Skin of body (tissue), 1 donor: ENCODE measurements at regions not wholly inside any gene's neighbourhood (a gene's known extent, or its start where the extent isn't known, plus 50 kb on each side); places are given as distances from the start of the nearest gene placed in this dataset.
"Not testable (repeated sequence)": the region's sequence is repeated elsewhere in the genome, so short reads cannot be mapped to it uniquely, and the experiment has no call there.

Source experiments
- DNase-seq: peaks from one replicate; lab custom pipeline; 2025; lab: John Stamatoyannopoulos, UW

DNA sequence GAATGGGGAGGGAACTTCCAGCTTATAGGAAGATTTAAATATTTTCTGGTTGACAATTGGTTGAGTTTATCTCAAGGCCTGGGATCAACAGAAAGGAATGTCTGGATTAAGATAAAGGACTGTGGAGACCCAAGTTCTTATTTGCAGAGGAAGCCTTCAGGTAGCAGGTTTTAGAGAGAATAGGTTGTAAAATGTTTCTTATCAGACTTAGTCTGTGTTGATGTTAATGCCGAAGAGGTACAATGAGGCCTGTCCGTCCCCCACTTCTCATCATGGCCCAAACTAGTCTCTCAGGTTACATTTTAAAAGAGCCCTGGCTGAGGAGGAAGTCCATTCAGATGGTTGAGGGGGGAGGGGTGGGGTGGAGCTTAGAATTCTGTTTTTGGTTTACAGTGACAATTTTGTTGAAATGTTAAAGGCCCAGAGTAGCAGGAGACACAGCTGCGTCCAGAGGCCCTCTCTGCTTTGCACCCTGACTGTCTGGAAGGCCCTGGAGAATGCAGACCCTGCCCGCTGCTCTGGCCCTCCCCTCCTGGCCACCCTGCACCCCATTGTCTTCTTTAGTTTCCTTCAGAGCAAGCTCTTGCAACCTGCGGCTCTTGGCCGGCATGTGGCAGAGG is 672.5 kb upstream of the TMEM132C start:
- no peak for DNase-seq

DNA sequence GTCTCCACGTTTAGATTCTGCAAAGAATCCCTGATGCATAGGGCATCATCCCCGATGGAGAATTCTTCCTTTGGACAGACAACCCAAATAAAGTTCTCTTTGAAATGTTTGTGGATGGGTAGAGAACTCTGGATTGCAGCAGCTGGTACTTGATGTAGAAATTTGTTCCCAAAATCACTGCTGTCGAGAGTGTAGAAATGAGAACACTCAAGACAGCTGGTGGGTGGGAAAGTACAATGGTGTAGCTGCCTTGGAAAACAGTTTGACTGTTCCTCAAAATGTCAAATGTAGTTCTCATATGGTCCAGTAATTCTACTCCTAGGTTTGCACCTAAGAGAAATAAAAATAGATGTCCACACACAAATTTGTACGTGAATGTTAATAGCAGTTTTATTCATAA is 671.5 kb upstream of the TMEM132C start:
- DNase-seq = no peak

DNA sequence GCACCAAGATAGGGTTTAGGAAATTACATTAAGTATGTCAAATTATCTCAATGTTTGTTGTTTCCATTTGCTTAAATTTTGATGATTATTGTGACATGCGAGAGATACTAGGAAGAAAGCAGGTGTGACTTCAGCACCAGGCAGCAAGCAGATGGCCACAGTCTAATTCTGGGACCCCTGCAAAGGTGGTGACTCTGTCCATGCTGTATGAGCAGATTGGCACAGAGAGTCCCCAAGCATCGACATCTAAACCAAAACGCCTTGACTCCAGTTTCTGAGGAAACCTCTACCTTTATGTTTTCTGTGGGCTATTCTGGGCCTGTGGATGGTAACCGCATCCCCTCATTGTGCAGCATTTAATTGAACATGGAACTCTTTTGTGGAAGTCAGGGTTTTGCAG is 670.1 kb upstream of the TMEM132C start:
- DNase-seq = no peak

DNA sequence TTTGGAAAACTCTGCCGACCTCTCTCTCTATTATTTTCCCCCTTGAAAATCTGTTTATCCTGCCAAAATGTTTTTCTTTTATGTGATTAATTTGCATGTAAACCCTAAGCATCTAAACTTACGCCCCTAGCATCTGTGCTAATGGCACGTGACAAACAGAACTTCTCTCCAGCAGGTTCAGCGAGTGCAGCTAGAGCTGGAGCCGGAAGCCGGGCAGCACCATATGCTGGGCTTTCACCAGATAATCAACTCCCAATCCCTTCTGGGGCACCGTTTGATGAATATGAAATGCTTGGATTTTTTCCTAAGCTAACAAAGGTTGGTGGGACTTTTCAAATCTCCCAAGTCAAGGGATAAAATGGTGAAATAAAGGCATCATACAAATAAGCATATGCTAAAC is 667.5 kb upstream of the TMEM132C start:
- DNase-seq = no peak

DNA sequence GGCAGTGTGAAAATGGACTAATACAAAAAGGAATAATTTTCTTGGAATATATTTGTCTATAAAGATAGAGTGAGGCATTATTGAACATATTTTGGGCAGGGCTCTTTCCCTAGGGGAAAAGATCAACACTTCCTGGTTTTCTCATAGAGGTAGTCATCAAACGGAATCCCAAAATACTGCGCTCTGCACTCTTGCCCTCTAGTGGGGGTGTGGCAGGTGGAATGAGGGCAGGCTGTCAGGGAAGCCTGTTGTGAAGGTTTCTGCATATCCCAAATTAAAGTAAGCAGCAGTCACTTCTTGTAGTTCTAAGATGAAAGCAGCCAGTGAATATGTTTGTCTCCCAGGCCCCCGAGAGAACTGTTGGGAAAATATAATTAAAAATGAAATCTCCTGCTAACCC is 666.8 kb upstream of the TMEM132C start:
- DNase-seq = no peak

DNA sequence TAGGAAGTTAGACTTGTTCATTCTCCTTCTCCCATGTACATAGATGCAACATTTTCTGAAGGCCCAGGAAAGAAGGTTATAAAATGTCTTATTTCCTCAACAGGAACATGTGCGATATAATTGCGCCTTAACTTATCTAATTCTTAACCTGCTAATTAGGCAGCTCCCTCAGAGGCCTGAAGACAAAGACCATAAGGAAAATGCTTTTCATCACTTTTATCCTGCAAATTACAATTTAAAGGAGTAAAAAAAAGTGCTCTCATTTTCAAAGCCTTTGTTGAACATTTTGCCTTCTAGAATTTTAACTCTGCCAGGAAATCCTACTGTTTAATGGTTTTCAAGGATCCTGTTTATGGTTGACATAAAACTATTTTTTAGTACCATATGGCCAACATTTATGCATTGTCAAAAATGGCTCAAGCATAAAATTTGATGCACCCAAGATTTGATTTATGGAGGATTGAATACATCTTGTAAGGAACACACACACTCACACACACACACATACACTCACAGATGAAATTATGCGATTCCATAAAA is 660.4 kb upstream of the TMEM132C start:
- no peak for DNase-seq

DNA sequence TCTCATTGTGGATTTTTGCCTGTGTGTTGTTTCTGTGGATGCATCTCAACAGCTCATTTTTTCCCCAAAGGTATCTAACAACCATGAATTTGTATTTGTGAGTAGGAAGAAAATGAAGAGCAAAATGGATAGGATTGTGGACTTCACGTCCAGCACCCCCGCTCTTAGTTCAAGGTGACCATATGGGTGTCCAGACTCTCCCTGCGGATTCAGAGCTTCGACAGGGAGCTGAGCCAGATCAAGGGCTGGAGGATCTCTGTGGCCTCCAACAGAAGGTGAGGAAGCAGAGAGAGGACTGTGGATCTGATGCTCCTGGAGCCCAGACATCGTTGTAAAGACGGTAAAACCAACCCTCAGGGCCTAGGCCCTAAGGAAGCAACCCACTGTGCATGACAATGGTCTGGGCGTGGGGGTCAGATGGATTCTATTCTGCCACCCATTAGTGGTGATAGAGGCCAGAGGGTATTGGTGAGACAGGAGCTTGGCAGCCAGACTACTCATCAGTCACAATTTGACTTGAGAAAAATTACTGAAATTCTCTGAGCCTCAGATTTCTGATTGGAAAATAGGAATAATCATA is 659.7 kb upstream of the TMEM132C start:
- no peak for DNase-seq

DNA sequence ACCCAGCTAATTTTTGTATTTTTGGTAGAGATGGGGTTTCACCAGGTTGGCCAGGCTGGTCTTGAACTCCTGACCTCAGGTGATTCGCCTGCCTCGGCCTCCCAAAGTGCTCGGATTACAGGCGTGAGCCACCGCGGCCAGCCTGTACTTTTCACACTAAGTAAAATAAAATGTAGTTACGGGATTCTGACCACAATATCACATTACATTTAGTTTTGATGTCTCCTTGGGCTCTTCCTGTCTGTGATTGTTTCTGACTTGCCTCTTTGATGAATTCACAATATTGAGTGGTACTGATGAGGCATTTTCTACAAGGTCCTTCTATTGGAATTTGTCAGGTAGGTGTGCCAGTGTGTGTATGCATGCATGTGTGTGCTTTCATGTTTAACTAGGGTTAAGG is 658.6 kb upstream of the TMEM132C start:
- DNase-seq = not testable (repeated sequence)

DNA sequence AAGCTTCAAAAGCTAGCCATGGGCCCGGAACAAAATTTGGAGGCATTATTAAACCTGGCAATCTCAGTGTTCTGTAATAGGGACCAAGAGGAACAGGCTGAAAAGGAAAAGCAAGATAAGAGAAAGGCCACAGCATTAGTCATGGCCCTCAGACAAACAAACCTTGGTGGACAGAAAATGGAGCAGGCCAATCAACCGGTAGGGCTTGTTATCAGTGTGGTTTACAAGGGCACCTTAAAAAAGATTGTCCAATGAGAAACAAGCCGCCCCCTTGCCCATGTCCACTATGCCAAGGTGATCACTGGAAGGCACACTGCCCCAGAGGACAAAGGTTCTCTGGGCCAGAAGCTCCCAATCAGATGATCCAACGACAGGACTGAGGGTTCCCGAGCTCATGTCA is 653.9 kb upstream of the TMEM132C start:
- DNase-seq = no peak

DNA sequence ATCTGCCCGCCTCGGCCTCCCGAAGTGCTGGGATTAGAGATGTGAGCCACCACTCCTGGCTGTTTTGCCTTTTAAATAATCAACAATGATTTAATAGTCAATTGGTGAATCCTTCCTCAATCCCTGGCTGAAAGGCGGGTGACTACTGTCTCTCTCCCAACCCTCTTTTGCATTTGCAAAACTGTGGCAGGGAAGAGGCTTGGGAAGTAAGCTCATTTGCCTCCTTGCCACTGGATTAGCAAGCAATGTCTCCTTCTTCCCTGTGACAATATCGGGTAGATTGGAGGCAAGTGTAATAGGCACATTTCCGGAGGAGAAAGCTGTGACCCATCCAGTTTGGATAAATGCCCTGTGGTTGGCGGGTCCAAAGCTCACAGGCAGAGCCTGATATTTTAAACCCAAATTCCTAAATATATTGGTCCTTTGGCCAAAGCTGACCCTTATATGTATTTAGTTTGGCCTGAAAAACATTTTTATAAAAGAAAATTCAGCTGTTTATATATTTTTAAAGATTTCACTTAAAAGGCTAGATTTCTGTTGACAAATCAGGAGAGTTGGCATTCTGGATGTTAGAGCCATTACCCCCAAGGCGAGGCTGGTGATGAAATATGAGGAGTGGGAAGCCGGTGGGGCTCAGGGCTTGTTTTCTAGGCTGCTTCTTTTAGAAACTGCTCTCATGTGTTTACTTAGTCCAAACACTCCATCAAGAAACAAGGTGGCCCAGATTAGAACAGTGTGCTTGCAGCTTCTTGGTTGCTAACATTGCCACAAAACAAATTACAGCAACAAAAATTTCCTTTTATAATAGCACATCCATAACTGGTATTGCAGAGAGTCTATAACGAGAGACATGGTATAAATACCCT is 646.9 kb upstream of the TMEM132C start:
- no peak for DNase-seq

DNA sequence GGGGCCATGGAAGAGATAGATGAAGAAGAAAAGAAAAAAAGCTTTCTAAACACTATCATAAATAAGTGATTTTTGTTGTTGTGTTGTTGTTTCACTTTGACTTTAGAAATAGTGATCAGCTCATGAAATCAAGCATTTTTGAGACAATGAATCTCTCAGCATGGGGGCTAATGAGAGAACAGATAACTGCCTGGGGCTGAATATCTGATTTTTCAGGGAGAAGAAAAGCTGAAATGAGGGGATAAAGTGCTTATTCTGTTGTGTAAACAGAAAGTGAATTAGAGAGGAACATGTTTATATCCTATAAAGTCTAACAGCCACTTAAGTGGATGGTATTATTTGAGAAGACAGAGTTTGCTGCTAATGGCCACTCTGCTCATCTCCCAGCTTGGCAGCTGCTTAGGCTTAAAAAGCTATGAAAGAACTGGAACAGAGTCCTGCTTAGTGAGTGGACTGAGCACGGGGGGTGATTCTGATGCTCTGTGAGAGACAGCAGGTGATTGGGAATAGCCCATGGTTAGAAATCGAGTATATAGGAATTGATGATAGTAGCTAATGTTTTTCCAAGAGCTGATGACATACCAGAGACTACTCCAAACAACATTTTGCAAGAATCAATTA is 646.1 kb upstream of the TMEM132C start:
- no peak for DNase-seq

DNA sequence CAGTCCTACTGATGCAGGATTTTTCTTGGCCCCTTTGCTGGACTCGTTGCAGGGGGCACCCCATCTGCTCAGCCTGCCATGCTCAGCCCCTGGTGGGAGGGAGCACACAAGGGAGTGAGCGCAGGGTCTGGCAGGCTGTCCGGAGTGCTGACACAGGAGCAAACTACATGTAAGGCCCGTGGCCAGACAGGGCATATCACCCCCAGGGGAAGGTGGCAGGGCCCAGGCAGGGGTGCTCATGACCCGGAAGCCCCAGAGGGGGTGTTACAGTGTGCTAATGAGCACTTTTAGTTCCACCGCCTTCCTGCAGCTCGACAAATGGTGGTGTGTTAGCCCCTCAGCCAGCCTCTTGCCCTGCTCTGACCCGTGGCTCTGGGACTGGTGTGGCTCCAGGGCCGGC is 645.6 kb upstream of the TMEM132C start:
- no peak for DNase-seq

DNA sequence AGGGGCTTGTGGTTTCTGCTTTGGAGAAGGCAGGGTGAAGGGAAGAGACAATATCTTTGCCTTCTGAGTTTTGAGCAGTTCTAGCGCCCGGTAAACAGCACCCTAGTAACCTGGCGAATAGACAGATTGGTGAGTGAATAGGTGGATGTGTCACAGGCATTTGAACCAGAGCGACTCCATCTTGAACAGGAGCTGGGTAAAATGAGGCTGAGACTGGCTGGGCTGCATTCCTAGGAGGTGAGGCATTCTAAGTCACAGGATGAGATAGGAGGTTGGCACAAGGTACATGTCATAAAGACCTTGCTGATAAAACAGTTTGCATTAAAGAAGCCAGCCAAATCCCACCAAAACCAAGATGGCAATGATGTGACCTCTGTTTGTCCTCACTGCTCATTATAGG is 643.6 kb upstream of the TMEM132C start:
- no peak for DNase-seq

DNA sequence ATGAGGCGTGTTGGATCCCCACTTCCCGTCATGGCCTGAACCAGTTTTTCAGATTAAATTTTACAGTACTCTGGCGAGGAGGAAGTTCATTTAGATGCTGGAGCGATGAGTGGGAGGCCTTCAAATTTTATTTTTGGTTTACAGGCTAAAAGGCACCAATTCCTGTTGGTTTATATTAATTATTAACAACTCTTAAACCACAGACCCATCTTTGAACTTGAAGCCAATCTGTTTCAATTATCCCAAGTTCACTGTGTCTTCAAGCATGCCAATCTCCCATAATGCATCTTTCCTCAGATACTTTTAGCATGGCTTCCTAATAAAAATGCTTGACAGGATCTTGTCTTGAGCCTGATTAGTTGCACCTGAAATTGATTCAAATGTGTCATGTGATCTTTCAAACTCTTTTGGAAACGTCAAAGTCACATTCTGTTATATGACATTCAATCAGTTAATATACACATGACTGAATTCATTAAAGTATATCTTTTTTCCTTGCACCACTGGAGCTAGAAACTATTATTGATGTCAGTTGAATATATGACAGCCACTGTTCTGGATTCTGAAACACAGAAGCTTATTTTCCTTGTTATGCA is 641.7 kb upstream of the TMEM132C start:
- no peak for DNase-seq

DNA sequence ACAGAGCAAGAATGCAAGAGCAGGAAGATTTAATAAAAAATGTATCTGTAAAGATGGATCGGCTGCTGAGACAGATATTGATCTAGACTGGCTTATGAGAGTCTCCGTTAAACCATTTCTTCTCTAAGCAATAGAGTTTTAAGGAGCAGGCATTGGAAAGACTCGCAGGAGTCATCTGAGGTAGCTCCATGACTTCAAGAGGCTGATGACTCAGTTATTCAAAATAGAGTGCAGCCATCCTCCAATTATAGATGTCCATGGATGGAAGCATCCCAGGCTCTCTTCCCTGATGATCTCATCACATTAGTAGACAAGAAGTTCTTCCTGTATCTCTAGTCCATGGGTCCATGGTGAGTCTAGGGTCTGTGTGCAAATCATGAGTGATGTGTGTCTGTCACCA is 638.3 kb upstream of the TMEM132C start:
- DNase-seq = no peak

DNA sequence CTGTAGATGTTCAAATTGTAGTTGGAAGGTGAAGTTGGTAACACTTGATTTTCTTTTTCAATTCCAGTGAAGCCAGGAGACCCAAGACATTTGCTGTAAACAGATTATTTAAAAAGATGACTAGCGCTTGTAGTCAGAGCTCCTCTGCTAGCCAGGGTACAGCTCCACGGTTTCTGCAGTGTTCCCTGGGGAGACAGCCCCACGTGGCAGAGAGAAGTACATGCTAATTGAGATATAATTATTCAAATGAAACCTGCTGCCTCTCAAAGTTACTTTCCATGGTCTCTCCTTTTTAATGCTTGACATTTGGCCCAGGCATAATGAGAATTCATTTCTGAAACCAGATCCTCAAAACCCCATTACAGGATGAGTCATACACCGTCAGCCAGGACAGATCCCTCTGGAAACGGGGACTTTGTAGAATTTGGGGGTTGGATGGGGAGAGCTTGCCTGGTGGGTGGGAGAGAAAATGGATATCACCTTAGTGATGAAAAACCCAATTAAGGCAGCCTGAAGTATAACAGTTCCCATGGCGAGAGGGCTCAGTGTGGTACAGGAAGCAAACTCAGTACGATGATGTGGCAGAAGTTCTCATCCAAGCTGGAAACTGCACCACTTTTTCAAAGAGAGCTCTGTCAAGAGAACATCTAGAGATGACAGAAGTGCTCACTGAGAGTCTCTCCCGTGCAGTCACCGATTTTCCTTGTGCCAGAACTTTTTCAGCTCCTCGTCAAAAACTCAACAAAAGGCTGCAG is 637.7 kb upstream of the TMEM132C start:
- DNase-seq = no peak

DNA sequence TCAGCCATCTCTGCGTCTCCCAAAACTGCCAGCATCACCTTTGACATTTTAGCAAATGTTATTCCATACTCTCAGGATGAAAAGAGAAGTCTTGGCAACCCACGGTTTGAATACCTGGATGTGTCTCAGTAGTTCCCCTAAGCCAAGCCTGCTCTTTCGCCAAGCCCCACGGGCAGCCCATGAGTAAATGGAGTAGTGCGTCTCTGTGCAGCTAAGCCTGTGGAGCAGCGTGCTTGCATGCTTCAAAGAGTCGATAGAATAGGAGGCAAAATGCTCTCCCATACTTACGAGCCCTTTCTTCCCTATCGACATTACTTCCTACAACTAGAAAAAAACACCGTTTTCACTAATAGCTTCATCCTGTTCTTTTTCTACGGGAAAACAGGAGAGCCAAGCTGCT is 634.5 kb upstream of the TMEM132C start:
- DNase-seq = no peak

DNA sequence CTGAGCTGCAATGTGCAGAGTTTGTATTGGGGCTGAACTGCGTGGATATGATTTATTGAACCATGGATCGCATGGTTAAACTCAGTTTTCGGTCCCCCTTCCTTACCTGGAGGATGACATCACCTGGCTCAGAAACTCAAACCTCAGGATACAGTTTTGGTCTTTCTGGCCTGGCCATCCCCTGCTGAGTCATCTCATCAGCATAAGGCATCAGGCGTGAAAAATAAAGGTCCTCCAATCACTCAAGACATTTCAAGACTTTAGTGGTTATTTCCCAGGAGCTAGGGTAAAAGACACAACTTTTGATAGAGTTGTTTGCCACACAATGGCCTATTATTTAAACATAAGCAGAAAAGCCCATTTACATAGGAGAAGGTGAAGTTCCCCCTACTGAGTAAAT is 631.1 kb upstream of the TMEM132C start:
- no peak for DNase-seq

DNA sequence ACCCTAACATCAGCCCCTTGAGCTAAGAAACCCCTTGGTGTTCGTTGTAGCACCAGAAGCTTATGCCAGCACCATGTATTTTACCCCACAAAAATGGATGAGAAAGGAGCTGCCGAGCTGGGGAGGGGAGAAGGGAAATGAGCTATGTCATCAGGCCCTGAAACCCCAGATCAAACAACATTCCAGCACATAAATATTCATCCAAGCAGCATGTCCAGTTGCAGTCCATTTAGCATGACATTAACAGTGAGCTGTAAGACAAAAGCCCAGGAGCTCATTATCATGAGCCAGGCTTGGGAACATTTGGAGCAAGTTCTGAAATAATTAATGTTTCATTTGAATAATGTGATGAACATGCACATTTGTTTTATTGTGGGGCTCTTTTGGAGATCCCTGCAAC is 630.1 kb upstream of the TMEM132C start:
- no peak for DNase-seq

DNA sequence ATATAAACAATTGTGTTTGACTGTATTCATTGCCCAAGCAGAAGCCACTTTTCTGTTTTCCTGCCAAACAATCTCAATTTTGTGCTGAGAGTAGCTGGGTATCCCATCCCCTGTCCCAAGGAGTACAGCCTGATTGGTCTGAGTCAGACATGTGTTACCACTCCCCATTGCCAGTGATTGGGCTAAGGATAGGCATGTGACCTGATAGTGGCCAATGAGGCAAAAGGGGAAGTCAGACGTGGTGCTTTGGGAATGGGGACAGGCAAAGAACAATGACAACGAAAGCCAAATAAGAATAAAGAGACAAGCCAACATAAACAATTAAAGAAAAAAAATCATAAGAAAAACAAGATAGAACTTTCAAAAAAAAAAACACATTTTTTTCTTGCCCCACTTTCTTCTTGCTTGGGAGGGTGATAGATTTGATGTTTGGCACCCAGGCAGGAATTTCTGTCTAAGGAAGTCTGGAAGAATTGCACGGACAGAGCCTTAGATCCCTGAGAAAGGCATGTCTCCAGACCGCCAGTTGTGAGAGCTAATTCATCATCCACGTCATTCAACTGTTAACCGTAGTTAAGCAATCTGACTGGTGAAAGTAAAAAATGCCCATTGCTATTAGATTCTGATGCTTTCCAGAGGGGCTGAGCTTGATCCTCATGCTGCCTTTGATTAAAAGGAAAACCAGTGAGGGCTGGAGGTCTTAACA is 626.6 kb upstream of the TMEM132C start:
- no peak for DNase-seq
